ENCODE measurements at regions not wholly inside any gene's neighbourhood (a gene's known extent, or its start where the extent isn't known, plus 50 kb on each side); places are given as distances from the start of the nearest gene placed in this dataset.

- TF ChIP-seq CTCF (IDR thresholded peaks at IDR 0.05), result no peak
- TF ChIP-seq POLR2AphosphoS5 (IDR thresholded peaks at IDR 0.05), result no peak
- TF ChIP-seq POLR2A (IDR thresholded peaks at IDR 0.05), result no peak
Measured at GRCh38 chr3:194938845-194939531, 253.3 kb downstream of the FAM43A start.
